Stimulated activated memory B cell treated with anti-CD40 and anti-IgM and Interleukin-4, amounts not matched to agents 10 μg/mL and 1 μg/mL and 100 μg/mL, for 72 hours (primary cell): ENCODE measurements at regions not wholly inside any gene's neighbourhood (a gene's known extent, or its start where the extent isn't known, plus 50 kb on each side); places are given as distances from the start of the nearest gene placed in this dataset.
A peak's percentile ranks its signal among the peaks of the same experiment; 100 is the strongest.

Experiments
- ATAC-seq: fragments of 150-1000 bp; cut with Tn5 transposase; 2 replicates; pipeline ENCODE4 v1.10.0; 2021
- H3K27ac Mint-ChIP-seq: one replicate; pipeline ENCODE4 v1.8.0; 2022; ENCODE audit warnings: mild to moderate bottlenecking, mixed read lengths
- H3K27me3 Mint-ChIP-seq: one replicate; pipeline ENCODE4 v1.8.0; 2022; ENCODE audit warnings: mixed read lengths
- H3K36me3 Mint-ChIP-seq: one replicate; pipeline ENCODE4 v1.8.0; 2022; ENCODE audit warnings: mixed read lengths
- H3K4me1 Mint-ChIP-seq: one replicate; pipeline ENCODE4 v1.8.0; 2022; ENCODE audit warnings: mixed read lengths
- H3K4me3 Mint-ChIP-seq: one replicate; pipeline ENCODE4 v1.8.0; 2022; ENCODE audit warnings: mild to moderate bottlenecking, moderate library complexity, mixed read lengths
- H3K9me3 Mint-ChIP-seq: one replicate; pipeline ENCODE4 v1.8.0; 2022; ENCODE audit warnings: mixed read lengths

- no peak for ATAC-seq
- H3K4me3 Mint-ChIP-seq: no peak overlapping the region
These were observed 210.0 kb downstream of the OGFRL1 start for GRCh38 chr6:71498638-71499037.

DNA sequence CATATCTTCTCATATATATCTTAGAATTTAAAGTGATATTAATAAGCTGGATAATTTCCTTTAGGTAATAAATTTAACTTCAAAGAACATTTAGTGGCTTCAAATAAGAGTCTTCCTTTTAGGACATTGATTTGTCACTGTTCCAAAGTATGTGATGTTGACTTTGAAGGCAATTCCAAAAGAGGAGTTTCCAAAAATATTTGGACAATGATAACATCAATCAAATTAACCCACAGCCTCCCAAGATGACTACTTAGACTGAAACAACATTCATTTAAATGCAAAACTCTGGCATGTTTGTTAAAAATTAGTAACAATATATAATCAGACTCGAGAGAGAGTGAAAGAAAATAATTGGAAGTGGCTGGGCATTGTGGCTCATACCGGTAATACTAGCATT, 211.1 kb downstream of the OGFRL1 start:
- peaks cover 8% of the 10 kb centered on the region for H3K4me1 Mint-ChIP-seq
- H3K36me3 Mint-ChIP-seq: no peaks in the 10 kb centered on the region
- ATAC-seq: no peak
- no peaks in the 10 kb centered on the region for H3K27me3 Mint-ChIP-seq
- no peaks in the 10 kb centered on the region for H3K9me3 Mint-ChIP-seq
- H3K27ac Mint-ChIP-seq: no peak overlapping the region
- no peak overlapping the region for H3K4me3 Mint-ChIP-seq

More at GRCh38 chr6:71498638-71499037, 210.0 kb downstream of the OGFRL1 start:
- H3K27me3 Mint-ChIP-seq: no peaks in the 10 kb centered on the region
- H3K36me3 Mint-ChIP-seq: no peaks in the 10 kb centered on the region
- H3K4me1 Mint-ChIP-seq: peaks cover 8% of the 10 kb centered on the region
- no peak overlapping the region for H3K27ac Mint-ChIP-seq
- H3K9me3 Mint-ChIP-seq: no peaks in the 10 kb centered on the region

DNA sequence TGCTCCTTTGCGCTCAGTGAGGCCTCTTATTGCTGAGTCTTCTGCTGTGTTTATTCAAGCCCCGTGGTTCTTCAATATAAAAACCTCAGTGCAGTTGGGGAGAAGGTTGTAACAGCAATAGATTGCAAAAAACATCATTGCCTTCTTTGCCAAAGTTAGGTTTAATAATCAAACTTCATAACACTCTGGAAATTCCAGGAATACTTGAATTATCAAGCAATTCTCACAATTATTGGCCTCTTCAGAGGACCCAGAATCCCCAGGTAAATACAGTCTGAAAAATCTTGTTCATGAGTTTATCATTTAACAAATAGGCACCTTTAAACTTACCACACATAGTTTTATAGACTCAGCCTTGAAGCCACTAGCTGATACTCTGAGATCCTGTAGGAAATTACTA, 213.6 kb downstream of the OGFRL1 start:
- Mint-ChIP-seq H3K36me3 (no peaks in the 10 kb centered on the region), H3K27ac (no peak overlapping the region), H3K9me3 (no peaks in the 10 kb centered on the region), H3K4me1 (no peaks in the 10 kb centered on the region), H3K4me3 (no peak overlapping the region), H3K27me3 (no peaks in the 10 kb centered on the region)
- no peak for ATAC-seq

- H3K9me3 Mint-ChIP-seq: no peaks in the 10 kb centered on the region
- H3K27me3 Mint-ChIP-seq: no peaks in the 10 kb centered on the region
- H3K4me1 Mint-ChIP-seq: no peaks in the 10 kb centered on the region
- no peak overlapping the region for H3K4me3 Mint-ChIP-seq
- no peak for ATAC-seq
- H3K27ac Mint-ChIP-seq: no peak overlapping the region
- H3K36me3 Mint-ChIP-seq: no peaks in the 10 kb centered on the region
These were observed 214.3 kb downstream of the OGFRL1 start for GRCh38 chr6:71502956-71503355.

- Mint-ChIP-seq H3K9me3 (no peaks in the 10 kb centered on the region), H3K36me3 (no peaks in the 10 kb centered on the region)
- ATAC-seq: no peak
These were observed 218.6 kb downstream of the OGFRL1 start for GRCh38 chr6:71507183-71507582.

GRCh38 chr6:71509191-71510005, 220.8 kb downstream of the OGFRL1 start:
- H3K36me3 Mint-ChIP-seq: no peaks in the 10 kb centered on the region
- no peak for ATAC-seq
- no peaks in the 10 kb centered on the region for H3K9me3 Mint-ChIP-seq
- H3K27ac Mint-ChIP-seq: no peak overlapping the region
- H3K4me1 Mint-ChIP-seq: peaks cover 5% of the 10 kb centered on the region
- H3K27me3 Mint-ChIP-seq: peaks cover 12% of the 10 kb centered on the region
- H3K4me3 Mint-ChIP-seq: no peak overlapping the region

More at GRCh38 chr6:71507183-71507582, 218.6 kb downstream of the OGFRL1 start:
- Mint-ChIP-seq H3K4me3 (no peak overlapping the region), H3K27me3 (peaks cover 6% of the 10 kb centered on the region), H3K4me1 (peaks cover 5% of the 10 kb centered on the region), H3K27ac (no peak overlapping the region)

- H3K4me3 Mint-ChIP-seq: no peak overlapping the region
- H3K4me1 Mint-ChIP-seq: peaks cover 5% of the 10 kb centered on the region
- no peaks in the 10 kb centered on the region for H3K36me3 Mint-ChIP-seq
- no peaks in the 10 kb centered on the region for H3K9me3 Mint-ChIP-seq
- no peak overlapping the region for H3K27ac Mint-ChIP-seq
- peak; percentile 43 for ATAC-seq
- H3K27me3 Mint-ChIP-seq: peaks cover 12% of the 10 kb centered on the region
These were observed 221.6 kb downstream of the OGFRL1 start for GRCh38 chr6:71510057-71510713.

GRCh38 chr6:71510856-71511255, 222.2 kb downstream of the OGFRL1 start:
- H3K36me3 Mint-ChIP-seq: no peaks in the 10 kb centered on the region
- peaks cover 5% of the 10 kb centered on the region for H3K4me1 Mint-ChIP-seq
- peaks cover 12% of the 10 kb centered on the region for H3K27me3 Mint-ChIP-seq
- no peak for ATAC-seq
- no peak overlapping the region for H3K4me3 Mint-ChIP-seq
- no peak overlapping the region for H3K27ac Mint-ChIP-seq
- no peaks in the 10 kb centered on the region for H3K9me3 Mint-ChIP-seq

GRCh38 chr6:71512256-71512655, 223.6 kb downstream of the OGFRL1 start:
- Mint-ChIP-seq H3K4me1 (peaks cover 5% of the 10 kb centered on the region), H3K27ac (no peak overlapping the region), H3K9me3 (no peaks in the 10 kb centered on the region), H3K27me3 (peaks cover 12% of the 10 kb centered on the region), H3K4me3 (no peak overlapping the region), H3K36me3 (no peaks in the 10 kb centered on the region)
- no peak for ATAC-seq

GRCh38 chr6:71513036-71513435, 224.4 kb downstream of the OGFRL1 start:
- Mint-ChIP-seq H3K27me3 (peaks cover 12% of the 10 kb centered on the region), H3K9me3 (no peaks in the 10 kb centered on the region)

DNA sequence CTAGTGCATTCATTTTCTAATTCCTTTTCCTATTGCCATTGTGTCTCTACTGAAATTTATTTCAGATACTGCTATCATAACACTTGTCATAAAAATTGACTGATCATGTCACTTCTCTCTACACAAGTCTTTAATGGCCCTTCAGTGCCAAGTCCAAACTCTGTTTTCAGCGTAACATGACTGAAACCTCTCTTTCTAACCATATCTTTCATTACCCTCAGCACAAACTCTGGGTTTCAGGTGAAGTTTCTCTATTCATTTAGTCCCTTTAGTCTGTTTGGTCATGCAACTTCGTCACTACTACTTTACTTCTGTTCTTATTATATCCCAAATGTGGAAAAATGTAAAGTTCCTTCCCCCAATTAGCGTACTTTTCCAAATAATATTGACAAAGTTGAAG, 234.9 kb downstream of the OGFRL1 start:
- no peak for ATAC-seq
- no peaks in the 10 kb centered on the region for H3K36me3 Mint-ChIP-seq
- no peak overlapping the region for H3K27ac Mint-ChIP-seq
- H3K27me3 Mint-ChIP-seq: peaks cover 33% of the 10 kb centered on the region
- H3K9me3 Mint-ChIP-seq: no peaks in the 10 kb centered on the region
- no peak overlapping the region for H3K4me3 Mint-ChIP-seq
- H3K4me1 Mint-ChIP-seq: no peaks in the 10 kb centered on the region

More at GRCh38 chr6:71513036-71513435, 224.4 kb downstream of the OGFRL1 start:
- Mint-ChIP-seq H3K4me3 (no peak overlapping the region), H3K4me1 (peaks cover 5% of the 10 kb centered on the region), H3K36me3 (no peaks in the 10 kb centered on the region), H3K27ac (no peak overlapping the region)
- ATAC-seq: no peak

- no peaks in the 10 kb centered on the region for H3K36me3 Mint-ChIP-seq
- no peak overlapping the region for H3K27ac Mint-ChIP-seq
- peaks cover 33% of the 10 kb centered on the region for H3K27me3 Mint-ChIP-seq
- ATAC-seq: no peak
- H3K4me3 Mint-ChIP-seq: no peak overlapping the region
- no peaks in the 10 kb centered on the region for H3K9me3 Mint-ChIP-seq
- H3K4me1 Mint-ChIP-seq: no peaks in the 10 kb centered on the region
These were observed 235.6 kb downstream of the OGFRL1 start for GRCh38 chr6:71524201-71524600.

DNA sequence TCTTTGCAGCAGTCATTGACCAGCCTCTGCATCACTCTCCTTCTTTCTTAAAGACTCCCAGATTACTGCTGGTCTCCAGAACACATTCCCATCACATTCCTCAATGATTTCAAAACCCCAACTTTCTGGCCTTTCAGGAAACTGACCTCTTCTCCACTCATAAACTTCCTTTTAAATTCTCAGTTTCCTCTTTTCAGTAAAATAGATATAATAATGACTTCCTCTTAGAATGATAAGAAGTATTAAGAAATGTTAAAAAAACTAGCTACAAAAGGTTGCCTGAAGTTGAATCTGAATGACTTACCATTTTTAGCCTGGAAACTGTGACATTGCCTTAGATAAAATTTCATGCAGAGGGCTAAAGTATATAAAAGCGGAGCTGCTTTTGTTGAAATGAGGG, 239.3 kb downstream of the OGFRL1 start:
- no peaks in the 10 kb centered on the region for H3K4me1 Mint-ChIP-seq
- no peak for ATAC-seq
- no peaks in the 10 kb centered on the region for H3K36me3 Mint-ChIP-seq
- H3K27me3 Mint-ChIP-seq: peaks cover 24% of the 10 kb centered on the region
- H3K27ac Mint-ChIP-seq: no peak overlapping the region
- no peaks in the 10 kb centered on the region for H3K9me3 Mint-ChIP-seq
- no peak overlapping the region for H3K4me3 Mint-ChIP-seq

GRCh38 chr6:71529026-71529425, 240.4 kb downstream of the OGFRL1 start:
- no peaks in the 10 kb centered on the region for H3K4me1 Mint-ChIP-seq
- no peaks in the 10 kb centered on the region for H3K36me3 Mint-ChIP-seq
- H3K9me3 Mint-ChIP-seq: no peaks in the 10 kb centered on the region
- no peak overlapping the region for H3K4me3 Mint-ChIP-seq
- no peak for ATAC-seq
- peaks cover 13% of the 10 kb centered on the region for H3K27me3 Mint-ChIP-seq
- H3K27ac Mint-ChIP-seq: no peak overlapping the region

GRCh38 chr6:71529769-71530168, 241.2 kb downstream of the OGFRL1 start:
- Mint-ChIP-seq H3K4me3 (no peak overlapping the region), H3K27me3 (peaks cover 14% of the 10 kb centered on the region), H3K4me1 (no peaks in the 10 kb centered on the region), H3K27ac (no peak overlapping the region), H3K36me3 (no peaks in the 10 kb centered on the region), H3K9me3 (no peaks in the 10 kb centered on the region)
- no peak for ATAC-seq

- Mint-ChIP-seq H3K27ac (no peak overlapping the region), H3K27me3 (peaks cover 22% of the 10 kb centered on the region), H3K4me1 (no peaks in the 10 kb centered on the region), H3K36me3 (no peaks in the 10 kb centered on the region), H3K9me3 (no peaks in the 10 kb centered on the region), H3K4me3 (no peak overlapping the region)
- ATAC-seq: no peak
These were observed 242.4 kb downstream of the OGFRL1 start for GRCh38 chr6:71531006-71531405.
